OCI-LY1 (cell line): ENCODE measurements at regions not wholly inside any gene's neighbourhood (a gene's known extent, or its start where the extent isn't known, plus 50 kb on each side); places are given as distances from the start of the nearest gene placed in this dataset.

ENCODE experiments used
- CTCF ChIP-seq: fragments of 200-600 bp; sonication (generic), shearing (Covaris generic); IDR thresholded peaks from 2 replicates; pipeline ENCODE4 v1.5.1; 2017; ENCODE audit warnings: mild to moderate bottlenecking, antibody characterized with exemption, low read length, moderate library complexity, mixed read lengths
- EZH2 ChIP-seq: fragments of 200-600 bp; sonication (generic), shearing (Covaris generic); IDR thresholded peaks from 2 replicates; pipeline ENCODE4 v1.8.0; 2017; ENCODE audit warnings: borderline replicate concordance, mixed run types, mild to moderate bottlenecking, antibody characterized with exemption, low read length, moderate library complexity, mixed read lengths

- TF ChIP-seq CTCF (no peak), EZH2 (no peak)
Observed at GRCh38 chr19:27734496-27735220, 1478.3 kb downstream of the UQCRFS1 start.
